GM21367 (cell line): ENCODE measurements at regions not wholly inside any gene's neighbourhood (a gene's known extent, or its start where the extent isn't known, plus 50 kb on each side); places are given as distances from the start of the nearest gene placed in this dataset.
"Not testable (repeated sequence)": the region's sequence is repeated elsewhere in the genome, so short reads cannot be mapped to it uniquely, and the experiment has no call there.

Experiments used
- ATAC-seq: cut with Tn5 transposase; IDR thresholded peaks from one replicate; pipeline ENCODE4 v1.9.1; 2021; ENCODE audit not compliant: unreplicated experiment

- no peak for ATAC-seq
These were observed 538.2 kb upstream of the EYS start for GRCh38 chr6:66245231-66245630.

- ATAC-seq: no peak
These were observed 531.8 kb upstream of the EYS start for GRCh38 chr6:66238851-66239250.

- no peak for ATAC-seq
These were observed 525.9 kb upstream of the EYS start for GRCh38 chr6:66232890-66233289.

GRCh38 chr6:66230591-66230990 is 523.6 kb upstream of the EYS start:
- ATAC-seq: no peak

- no peak for ATAC-seq
These were observed 519.1 kb upstream of the EYS start for GRCh38 chr6:66226109-66226508.

GRCh38 chr6:66210964-66211363 is 503.9 kb upstream of the EYS start:
- ATAC-seq: no peak

- no peak for ATAC-seq
These were observed 493.4 kb upstream of the EYS start for GRCh38 chr6:66200390-66200789.

GRCh38 chr6:66199171-66199570 is 492.1 kb upstream of the EYS start:
- no peak for ATAC-seq

GRCh38 chr6:66198062-66198624 is 491.1 kb upstream of the EYS start:
- no peak for ATAC-seq

GRCh38 chr6:66190858-66191257 is 483.8 kb upstream of the EYS start:
- ATAC-seq: no peak

GRCh38 chr6:66189915-66190314 is 482.9 kb upstream of the EYS start:
- ATAC-seq: no peak

GRCh38 chr6:66186756-66187155 is 479.7 kb upstream of the EYS start:
- ATAC-seq: no peak

- ATAC-seq: no peak
These were observed 477.1 kb upstream of the EYS start for GRCh38 chr6:66184091-66184490.

GRCh38 chr6:66179361-66179760 is 472.3 kb upstream of the EYS start:
- ATAC-seq: no peak

GRCh38 chr6:66173587-66173986 is 466.6 kb upstream of the EYS start:
- ATAC-seq: no peak

GRCh38 chr6:66166713-66167112 is 459.7 kb upstream of the EYS start:
- not testable (repeated sequence) for ATAC-seq

GRCh38 chr6:66161546-66162108 is 454.6 kb upstream of the EYS start:
- ATAC-seq: no peak

- ATAC-seq: no peak
These were observed 452.9 kb upstream of the EYS start for GRCh38 chr6:66159937-66160336.

GRCh38 chr6:66153247-66153646 is 446.2 kb upstream of the EYS start:
- no peak for ATAC-seq

GRCh38 chr6:66149132-66149531 is 442.1 kb upstream of the EYS start:
- no peak for ATAC-seq

GRCh38 chr6:66145867-66146266 is 438.8 kb upstream of the EYS start:
- no peak for ATAC-seq

GRCh38 chr6:66134021-66134420 is 427.0 kb upstream of the EYS start:
- ATAC-seq: no peak

- ATAC-seq: no peak
These were observed 421.6 kb upstream of the EYS start for GRCh38 chr6:66128656-66129055.
